GM23248 (cell line): ENCODE measurements at regions not wholly inside any gene's neighbourhood (a gene's known extent, or its start where the extent isn't known, plus 50 kb on each side); places are given as distances from the start of the nearest gene placed in this dataset.
A peak's percentile ranks its signal among the peaks of the same experiment; 100 is the strongest.

ENCODE experiments used
- DNase-seq: peaks from one replicate; pipeline ENCODE4 v3.0.0-alpha.2; 2015
- H2AFZ ChIP-seq: fragments of 200-600 bp; sonication (generic); 2 replicates; pipeline ENCODE4 v1.6.1; 2016; ENCODE audit warnings: antibody characterized with exemption
- H3F3A ChIP-seq: fragments of 200-600 bp; sonication (generic); 2 replicates; pipeline ENCODE4 v1.6.1; 2016; ENCODE audit warnings: mild to moderate bottlenecking, antibody characterized with exemption, mixed run types; ENCODE audit not compliant: insufficient read depth
- H3K27ac ChIP-seq: fragments of 200-600 bp; sonication (generic); 2 replicates; pipeline ENCODE4 v1.5.1; 2016; ENCODE audit warnings: mild to moderate bottlenecking
- H3K27me3 ChIP-seq: fragments of 200-600 bp; sonication (generic); replicated peaks from 2 replicates; pipeline ENCODE4 v1.6.1; 2016; ENCODE audit warnings: mild to moderate bottlenecking; ENCODE audit not compliant: insufficient read depth
- H3K36me3 ChIP-seq: fragments of 200-600 bp; sonication (generic); 2 replicates; pipeline ENCODE4 v1.6.1; 2016; ENCODE audit warnings: low read depth, mild to moderate bottlenecking
- H3K4me1 ChIP-seq: fragments of 200-600 bp; sonication (generic); 2 replicates; pipeline ENCODE4 v1.6.1; 2016; ENCODE audit warnings: mild to moderate bottlenecking; ENCODE audit not compliant: insufficient read depth
- H3K4me2 ChIP-seq: fragments of 200-600 bp; sonication (generic); one replicate; pipeline ENCODE4 v1.6.1; 2016; ENCODE audit warnings: mild to moderate bottlenecking; ENCODE audit not compliant: unreplicated experiment
- H3K4me3 ChIP-seq: fragments of 200-600 bp; sonication (generic); 2 replicates; pipeline ENCODE4 v1.5.1; 2016; ENCODE audit warnings: mild to moderate bottlenecking
- H3K79me2 ChIP-seq: fragments of 200-600 bp; sonication (generic); 2 replicates; pipeline ENCODE4 v1.6.1; 2016; ENCODE audit warnings: mild to moderate bottlenecking; ENCODE audit not compliant: insufficient read depth
- H3K9ac ChIP-seq: fragments of 200-600 bp; sonication (generic); 2 replicates; pipeline ENCODE4 v1.6.1; 2016; ENCODE audit warnings: mild to moderate bottlenecking
- H3K9me2 ChIP-seq: fragments of 200-600 bp; sonication (generic); 2 replicates; pipeline ENCODE4 v1.6.1; 2016; ENCODE audit warnings: mixed run types, mild to moderate bottlenecking, moderate library complexity; ENCODE audit not compliant: insufficient read depth
- H3K9me3 ChIP-seq: fragments of 200-600 bp; sonication (generic); one replicate; pipeline ENCODE4 v1.6.1; 2017; ENCODE audit warnings: low read depth
- H4K20me1 ChIP-seq: fragments of 200-600 bp; sonication (generic); 2 replicates; pipeline ENCODE4 v1.6.0; 2016; ENCODE audit not compliant: insufficient read depth
- EZH2 ChIP-seq: fragments of 200-600 bp; sonication (generic); IDR thresholded peaks from 2 replicates; pipeline ENCODE4 v1.6.1; 2018; ENCODE audit warnings: antibody characterized with exemption, mild to moderate bottlenecking; ENCODE audit not compliant: insufficient read depth, poor library complexity, severe bottlenecking
- EZH2phosphoT487 ChIP-seq: fragments of 200-600 bp; sonication (generic); IDR thresholded peaks from 2 replicates; pipeline ENCODE4 v1.6.1; 2018; ENCODE audit warnings: antibody characterized with exemption, moderate library complexity, mild to moderate bottlenecking, low read depth; ENCODE audit not compliant: insufficient read depth
- WGBS, 2 experiments: methylation state at CpG; one replicate each; pipeline ENCODE4 v1.1.6; 2015 to 2017; ENCODE audit warnings: low lambda C conversion rate in 2 of 2, low coverage in 1 of 2; ENCODE audit errors: missing lambda C conversion rate in 2 of 2; 5-methylcytosine and 5-hydroxymethylcytosine counted together
- in situ Hi-C: fragments of 300-500 bp; cut with MboI; formaldehyde crosslinking; loops from 2 replicates; pipeline ENCODE4 v1.15.0; 2020

DNA sequence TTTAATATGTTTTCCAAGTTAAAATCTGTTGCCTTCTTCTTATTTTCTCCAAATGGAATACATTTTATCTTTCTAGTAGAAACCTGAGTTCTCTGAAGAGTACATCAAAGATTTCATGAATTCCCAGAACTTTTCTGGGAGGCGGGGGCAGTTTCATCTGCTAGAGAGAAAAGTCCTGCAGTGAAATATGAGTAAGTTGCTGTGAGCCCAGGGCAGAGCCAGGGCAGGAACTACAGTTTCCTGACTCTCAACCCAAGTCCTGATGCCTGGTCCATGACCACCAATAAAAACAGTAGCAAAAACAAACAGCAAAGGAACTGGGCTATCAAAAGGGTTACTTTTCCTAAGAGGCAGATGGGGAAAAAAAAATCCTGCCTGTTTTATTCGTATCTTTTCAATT, 239.4 kb upstream of the CTSO start:
- no peak for DNase-seq
- TF ChIP-seq EZH2phosphoT487 (no peak), EZH2 (no peak)
- in situ Hi-C loops, result no loop called here
- H3K4me3 ChIP-seq, result no peak overlapping the region
- no peak overlapping the region for H3K9ac ChIP-seq
- H3K4me2 ChIP-seq, result no peak overlapping the region
- H3K4me1 ChIP-seq, result peaks cover 10% of the 10 kb centered on the region
- no peaks in the 10 kb centered on the region for H3K36me3 ChIP-seq
- H2AFZ ChIP-seq, result no peak overlapping the region
- no peaks in the 10 kb centered on the region for H3K9me2 ChIP-seq
- no peak overlapping the region for H3K27ac ChIP-seq
- no peaks in the 10 kb centered on the region for H3F3A ChIP-seq
- 79% methylated on average over 2 of the region's 2 CpGs for WGBS, 2 experiments
- H3K27me3 ChIP-seq, result no peaks in the 10 kb centered on the region
- H3K9me3 ChIP-seq, result no peaks in the 10 kb centered on the region
- H3K79me2 ChIP-seq, result no peaks in the 10 kb centered on the region
- no peaks in the 10 kb centered on the region for H4K20me1 ChIP-seq

DNA sequence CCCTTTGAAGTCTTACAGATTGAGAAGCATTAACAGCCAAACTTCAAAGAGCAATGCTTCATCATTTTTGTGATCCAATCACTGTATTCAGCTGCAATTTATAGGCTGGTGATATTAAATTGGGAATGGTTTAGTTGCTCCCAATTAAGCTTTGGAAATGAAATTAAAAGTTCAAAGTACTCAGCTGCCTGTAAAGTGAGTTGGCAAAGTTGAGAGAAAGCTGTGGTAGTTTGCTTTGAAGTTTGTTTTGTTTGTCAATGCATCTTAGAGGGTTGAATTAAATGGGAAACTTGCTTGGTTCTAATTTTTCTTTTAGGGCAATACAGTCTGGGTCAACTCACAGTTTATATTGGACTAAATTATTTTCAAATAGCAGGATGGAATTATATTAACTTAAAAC, 238.4 kb upstream of the CTSO start:
- H3K79me2 ChIP-seq, result no peaks in the 10 kb centered on the region
- DNase-seq, result no peak
- no peaks in the 10 kb centered on the region for H3K9me2 ChIP-seq
- H3K4me3 ChIP-seq, result no peak overlapping the region
- no peak overlapping the region for H3K9ac ChIP-seq
- peaks cover 10% of the 10 kb centered on the region for H3K4me1 ChIP-seq
- no peak overlapping the region for H3K27ac ChIP-seq
- no peak overlapping the region for H3K4me2 ChIP-seq
- no peaks in the 10 kb centered on the region for H3F3A ChIP-seq
- TF ChIP-seq EZH2phosphoT487 (no peak), EZH2 (no peak)
- H3K27me3 ChIP-seq, result no peaks in the 10 kb centered on the region
- no peaks in the 10 kb centered on the region for H3K36me3 ChIP-seq
- in situ Hi-C loops, result no loop called here
- no peaks in the 10 kb centered on the region for H3K9me3 ChIP-seq
- no peaks in the 10 kb centered on the region for H4K20me1 ChIP-seq
- no peak overlapping the region for H2AFZ ChIP-seq

DNA sequence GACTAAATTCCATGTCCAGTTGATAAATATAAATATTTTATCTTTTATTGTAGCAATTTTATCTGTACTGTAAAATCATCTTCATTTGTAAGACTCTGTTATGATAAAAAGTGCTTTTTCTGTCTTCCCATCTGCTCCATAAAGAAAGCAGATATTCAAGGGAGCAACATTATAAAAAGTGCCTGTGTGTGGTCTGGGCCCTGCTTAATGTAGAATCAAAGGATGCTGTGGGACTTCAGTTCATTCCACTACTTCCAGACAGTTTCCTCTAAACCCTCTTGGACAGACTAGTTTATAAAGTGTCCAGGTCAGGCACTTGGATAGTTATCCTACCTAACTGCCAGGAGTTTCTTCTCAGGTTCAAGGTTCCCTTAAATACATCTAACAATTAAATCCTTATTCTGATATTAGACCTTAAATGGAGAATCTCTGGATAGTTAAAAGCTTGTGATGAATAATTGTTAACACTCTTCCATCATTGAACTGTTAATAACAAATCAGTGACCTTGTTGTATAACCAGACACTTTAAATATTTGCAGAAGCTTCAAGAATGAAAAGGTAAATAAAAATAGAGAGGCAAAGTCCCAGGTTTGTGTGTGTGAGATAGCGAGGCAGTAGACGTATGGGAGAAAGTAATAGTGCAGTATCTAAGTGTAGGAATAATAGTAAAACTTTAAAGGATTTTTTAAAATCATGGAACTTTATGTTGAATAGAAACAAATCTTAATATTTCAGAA, 237.5 kb upstream of the CTSO start:
- Histone ChIP-seq H3K9me3 (no peaks in the 10 kb centered on the region), H3K9me2 (no peaks in the 10 kb centered on the region), H3K27me3 (no peaks in the 10 kb centered on the region), H3K27ac (no peak overlapping the region), H3K4me2 (no peak overlapping the region), H3K79me2 (no peaks in the 10 kb centered on the region), H3K9ac (no peak overlapping the region), H3K4me1 (peaks cover 10% of the 10 kb centered on the region), H3K36me3 (no peaks in the 10 kb centered on the region), H4K20me1 (no peaks in the 10 kb centered on the region), H3F3A (no peaks in the 10 kb centered on the region), H3K4me3 (no peak overlapping the region), H2AFZ (no peak overlapping the region)
- WGBS, 2 experiments, result 91 to 92% methylated on average over 2 of the region's 2 CpGs
- DNase-seq, result no peak
- in situ Hi-C loops, result no loop called here
- TF ChIP-seq EZH2 (no peak), EZH2phosphoT487 (no peak)

DNA sequence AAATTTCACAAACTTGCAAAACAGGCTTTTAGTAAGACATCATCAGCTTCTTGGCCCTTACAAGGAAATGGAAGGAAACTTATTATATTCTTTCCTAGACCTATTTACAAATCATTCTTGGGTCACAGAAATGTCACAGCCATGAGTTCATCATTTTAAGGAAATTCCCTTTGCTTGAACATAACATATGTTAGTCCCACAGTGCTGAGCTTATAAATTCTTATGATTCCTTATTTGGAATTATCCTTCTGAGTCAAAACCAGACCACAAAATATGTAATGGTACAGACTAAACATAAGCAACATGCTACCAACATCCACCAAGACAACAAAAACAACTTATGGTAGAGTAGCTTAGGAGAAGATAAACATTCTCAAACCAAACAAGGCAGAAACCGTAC, 236.9 kb upstream of the CTSO start:
- Histone ChIP-seq H2AFZ (no peak overlapping the region), H3K9me2 (no peaks in the 10 kb centered on the region), H3K9ac (no peak overlapping the region), H3K4me3 (no peak overlapping the region), H3K9me3 (no peaks in the 10 kb centered on the region), H3K27me3 (no peaks in the 10 kb centered on the region), H3K27ac (no peak overlapping the region), H4K20me1 (no peaks in the 10 kb centered on the region), H3F3A (no peaks in the 10 kb centered on the region), H3K36me3 (no peaks in the 10 kb centered on the region), H3K79me2 (no peaks in the 10 kb centered on the region), H3K4me1 (peaks cover 10% of the 10 kb centered on the region), H3K4me2 (no peak overlapping the region)
- peak; percentile 52 for DNase-seq
- WGBS, 2 experiments, result 98 to 100% methylated on average over 1 of the region's 1 CpG
- TF ChIP-seq EZH2phosphoT487 (no peak), EZH2 (no peak)
- in situ Hi-C loops, result no loop called here

DNA sequence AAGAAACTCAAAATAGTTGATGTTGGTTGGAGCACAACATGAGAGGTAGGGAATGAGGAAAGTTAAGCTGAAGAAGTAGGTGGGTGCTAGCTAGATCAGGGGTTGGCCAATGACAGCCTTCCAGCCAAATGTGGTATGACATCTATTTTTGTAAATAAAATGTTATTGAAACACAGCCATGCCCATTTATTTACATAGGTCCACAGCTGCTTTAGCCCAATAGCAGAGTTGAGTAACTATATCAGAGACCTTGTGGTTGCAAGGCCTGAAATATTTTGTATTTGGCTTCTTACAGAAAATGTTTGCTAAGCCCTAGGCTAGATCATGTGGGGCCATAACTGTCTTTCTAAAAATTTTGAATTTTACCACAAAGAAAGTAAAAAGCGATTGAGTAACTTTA, 234.9 kb upstream of the CTSO start:
- Histone ChIP-seq H3K27me3 (no peaks in the 10 kb centered on the region), H2AFZ (no peak overlapping the region), H3K79me2 (no peaks in the 10 kb centered on the region), H3K27ac (no peak overlapping the region), H3K9ac (no peak overlapping the region), H3K9me2 (no peaks in the 10 kb centered on the region), H3K4me3 (no peak overlapping the region), H4K20me1 (no peaks in the 10 kb centered on the region), H3K36me3 (no peaks in the 10 kb centered on the region), H3K4me1 (peaks cover 10% of the 10 kb centered on the region), H3K9me3 (no peaks in the 10 kb centered on the region), H3F3A (no peaks in the 10 kb centered on the region), H3K4me2 (no peak overlapping the region)
- TF ChIP-seq EZH2 (no peak), EZH2phosphoT487 (no peak)
- 89 to 91% methylated on average over 1 of the region's 1 CpG for WGBS, 2 experiments
- no peak for DNase-seq
- in situ Hi-C loops, result no loop called here
